ENCODE measurements at regions not wholly inside any gene's neighbourhood (a gene's known extent, or its start where the extent isn't known, plus 50 kb on each side); places are given as distances from the start of the nearest gene placed in this dataset.
A peak's percentile ranks its signal among the peaks of the same experiment; 100 is the strongest.
"Not testable (repeated sequence)": the region's sequence is repeated elsewhere in the genome, so short reads cannot be mapped to it uniquely, and the experiment has no call there.

DNA sequence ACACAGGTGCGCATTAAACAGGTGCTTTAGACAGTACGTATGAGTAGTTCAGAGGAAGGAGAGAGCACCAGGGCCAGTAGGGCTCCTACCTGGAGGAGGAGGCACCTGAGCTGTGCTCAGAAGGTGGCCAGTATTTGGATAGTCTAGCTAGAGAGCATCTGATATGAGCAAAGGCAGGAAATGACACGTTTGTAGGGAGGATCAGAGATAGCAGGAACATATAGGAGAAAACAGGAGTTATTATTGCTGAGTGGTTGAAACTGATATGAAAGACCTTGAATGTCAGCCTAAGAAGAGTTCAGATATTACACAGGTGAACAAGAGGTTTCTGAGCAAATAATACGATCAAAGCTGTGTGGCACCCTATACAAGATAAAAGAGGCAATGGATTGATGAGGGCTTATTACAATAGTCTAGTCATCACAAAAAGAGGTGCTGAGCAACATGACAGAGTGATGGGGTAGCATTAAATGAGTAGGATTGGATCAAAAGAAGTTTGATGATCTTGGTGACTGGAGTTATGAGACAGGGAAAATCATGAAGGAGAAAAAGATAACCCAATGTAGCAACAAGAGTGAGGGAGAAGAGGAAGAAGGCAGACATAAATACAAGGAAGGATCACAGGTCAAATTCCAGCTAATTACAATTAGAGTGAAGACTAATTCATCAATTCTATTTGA, 69.8 kb upstream of the HIVEP1 start (continued):
- TF ChIP-seq MBD1 (CRISPR knock-in tag; IDR thresholded peaks at IDR 0.05) (no peak), PRMT5 (CRISPR knock-in tag; IDR thresholded peaks at IDR 0.05) (no peak)

- H3K4me3 ChIP-seq; FAIRE-seq; CTCF ChIA-PET (ENCODE audit: low intra/inter-chr PET ratio); H3K9ac ChIP-seq (ENCODE audit: insufficient read depth in 1 of 2, low read depth in 2 of 2, low read length in 2 of 2); H3K27ac ChIP-seq (ENCODE audit: extremely low read depth, low read depth, low read length); H3K27me3 ChIP-seq (ENCODE audit: control insufficient read depth in 2 of 2, insufficient read depth in 2 of 2, low read length in 2 of 2); H3K4me2 ChIP-seq (ENCODE audit: insufficient read depth, low read length); ATAC-seq; DNase-seq (ENCODE audit: extremely low read depth in 1 of 4, low spot score in 3 of 4); intact Hi-C loops (cut with micrococcal nuclease); H3K9me1 ChIP-seq (ENCODE audit: control insufficient read depth, insufficient read depth, low read length); in situ Hi-C loops (cut with MboI); H3K79me2 ChIP-seq (ENCODE audit: control insufficient read depth, insufficient read depth, low read length); BruUV-seq (replicated peaks); H4K20me1 ChIP-seq (replicated peaks; ENCODE audit: control insufficient read depth, insufficient read depth, low read length); H3K36me3 ChIP-seq (ENCODE audit: control insufficient read depth, insufficient read depth, low read length); H3K9me3 ChIP-seq (replicated peaks; ENCODE audit: control insufficient read depth, insufficient read depth, low read depth, low read length): not testable (repeated sequence)
- 0 out of 2 replicates have a peak overlapping the region, but pooled peaks have one; percentile 5 for H2AFZ ChIP-seq (ENCODE audit: low read depth, low read length)
- POLR2A ChIA-PET, result interaction anchor here (0.7 to 0.8 kb wide), 2 partner anchors 7 to 28 kb away, joined by 3 to 4 read pairs; no protein-coding TSS in a partner anchor
- peaks cover 12 to 28% of the 10 kb centered on the region in 2 experiments; a peak in 4 of 5 replicates for H3K4me1 ChIP-seq (replicated peaks in 1 of 2; ENCODE audit: control insufficient read depth in 2 of 2, insufficient read depth in 2 of 2, low read length in 2 of 2)
- 69% methylated on average over 8 of the region's 8 CpGs for WGBS (ENCODE audit: insufficient coverage, low coverage, missing lambda C conversion rate)
Observed at GRCh38 chr6:11940532-11941166, 71.5 kb upstream of the HIVEP1 start.

All from K562 (cell line).